Fibroblast of lung (primary cell): ENCODE measurements at regions not wholly inside any gene's neighbourhood (a gene's known extent, or its start where the extent isn't known, plus 50 kb on each side); places are given as distances from the start of the nearest gene placed in this dataset.

Experiments
- DNase-seq, 2 donors: peaks; one replicate each; pipeline versions ENCODE4 v3.0.0 to v3.0.0-alpha.2; 2010; ENCODE audit warnings: low read depth in 2 of 2
- H2AFZ ChIP-seq: 2 replicates; pipeline ENCODE4 v1.5.1; 2012; ENCODE audit warnings: low read length, control low read depth, inconsistent platforms
- H3K27ac ChIP-seq: 2 replicates; pipeline ENCODE4 v1.5.1; 2011; ENCODE audit warnings: low read length, control low read depth; ENCODE audit not compliant: insufficient read depth
- H3K27me3 ChIP-seq: 2 replicates; pipeline ENCODE4 v1.5.1; 2011; ENCODE audit warnings: mild to moderate bottlenecking, low read length; ENCODE audit not compliant: control insufficient read depth, insufficient read depth
- H3K36me3 ChIP-seq: 2 replicates; pipeline ENCODE4 v1.5.1; 2011; ENCODE audit warnings: low read length; ENCODE audit not compliant: control insufficient read depth, insufficient read depth
- H3K4me1 ChIP-seq: 2 replicates; pipeline ENCODE4 v1.5.1; 2011; ENCODE audit warnings: low read length; ENCODE audit not compliant: control insufficient read depth, insufficient read depth; ENCODE audit errors: extremely low read depth
- H3K4me2 ChIP-seq: 2 replicates; pipeline ENCODE4 v1.5.1; 2011; ENCODE audit warnings: low read length, control low read depth; ENCODE audit not compliant: insufficient read depth; ENCODE audit errors: extremely low read depth
- H3K4me3 ChIP-seq, 4 experiments: fragments of 200-600 bp in 1 of 4; sonication (generic) in 1 of 4; replicated peaks in 1 of 4; 2 replicates each; pipeline ENCODE4 v1.5.1; 2011 to 2016; ENCODE audit warnings: low read length in 4 of 4, low read depth in 3 of 4, mild to moderate bottlenecking in 3 of 4, control low read depth in 2 of 4, inconsistent platforms in 1 of 4, mixed read lengths in 1 of 4; ENCODE audit not compliant: insufficient read depth in 1 of 4; ENCODE audit errors: control extremely low read depth in 1 of 4
- H3K79me2 ChIP-seq: 2 replicates; pipeline ENCODE4 v1.5.1; 2012; ENCODE audit warnings: mild to moderate bottlenecking, low read length, inconsistent platforms; ENCODE audit not compliant: control insufficient read depth, insufficient read depth
- H3K9ac ChIP-seq: 2 replicates; pipeline ENCODE4 v1.5.1; 2011; ENCODE audit warnings: mild to moderate bottlenecking, low read length, control low read depth; ENCODE audit not compliant: insufficient read depth
- H3K9me3 ChIP-seq: 2 replicates; pipeline ENCODE4 v1.5.1; 2012; ENCODE audit warnings: low read depth, low read length; ENCODE audit not compliant: control insufficient read depth, insufficient read depth
- H4K20me1 ChIP-seq: 2 replicates; pipeline ENCODE4 v1.5.1; 2011; ENCODE audit warnings: low read length; ENCODE audit not compliant: control insufficient read depth, insufficient read depth; ENCODE audit errors: extremely low read depth
- EZH2 ChIP-seq: IDR thresholded peaks from 2 replicates; pipeline ENCODE4 v1.5.1; 2012; ENCODE audit warnings: low read length, control low read depth, mild to moderate bottlenecking; ENCODE audit errors: missing control alignments
- TF ChIP-seq, protein P1 (sequence below), 2 donors: IDR thresholded peaks in 1 of 2; conservative IDR thresholded peaks in 1 of 2; 1 replicate in 1 of 2; 2 replicates in 1 of 2; pipeline ENCODE4 v1.5.1; 2011 to 2012; ENCODE audit warnings: low read length in 2 of 2, control low read depth in 1 of 2, inconsistent platforms in 1 of 2, low read depth in 1 of 2, mild to moderate bottlenecking in 1 of 2

DNA sequence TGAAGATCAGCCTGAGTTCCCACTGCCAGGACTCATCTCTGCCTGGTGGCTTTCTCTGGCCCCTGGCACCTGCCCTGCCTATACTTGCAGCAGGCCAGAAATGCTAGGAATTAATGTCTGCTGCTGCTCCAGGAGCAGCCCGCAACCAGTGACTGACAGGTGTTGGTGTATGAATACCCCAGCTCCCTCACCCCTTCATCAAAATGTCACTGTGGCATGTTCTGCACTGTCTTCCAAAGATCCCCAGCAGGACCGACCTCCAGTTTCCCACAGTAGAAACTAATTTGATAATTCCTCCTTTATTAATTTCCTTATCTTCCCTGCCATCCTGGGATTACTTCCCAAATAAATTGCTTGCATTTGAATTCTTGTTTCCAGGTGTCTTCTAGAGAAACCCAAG, 425.4 kb downstream of the BCOR start:
- Histone ChIP-seq H2AFZ (no peak overlapping the region), H3K9me3 (no peaks in the 10 kb centered on the region)
- no peak for DNase-seq

DNA sequence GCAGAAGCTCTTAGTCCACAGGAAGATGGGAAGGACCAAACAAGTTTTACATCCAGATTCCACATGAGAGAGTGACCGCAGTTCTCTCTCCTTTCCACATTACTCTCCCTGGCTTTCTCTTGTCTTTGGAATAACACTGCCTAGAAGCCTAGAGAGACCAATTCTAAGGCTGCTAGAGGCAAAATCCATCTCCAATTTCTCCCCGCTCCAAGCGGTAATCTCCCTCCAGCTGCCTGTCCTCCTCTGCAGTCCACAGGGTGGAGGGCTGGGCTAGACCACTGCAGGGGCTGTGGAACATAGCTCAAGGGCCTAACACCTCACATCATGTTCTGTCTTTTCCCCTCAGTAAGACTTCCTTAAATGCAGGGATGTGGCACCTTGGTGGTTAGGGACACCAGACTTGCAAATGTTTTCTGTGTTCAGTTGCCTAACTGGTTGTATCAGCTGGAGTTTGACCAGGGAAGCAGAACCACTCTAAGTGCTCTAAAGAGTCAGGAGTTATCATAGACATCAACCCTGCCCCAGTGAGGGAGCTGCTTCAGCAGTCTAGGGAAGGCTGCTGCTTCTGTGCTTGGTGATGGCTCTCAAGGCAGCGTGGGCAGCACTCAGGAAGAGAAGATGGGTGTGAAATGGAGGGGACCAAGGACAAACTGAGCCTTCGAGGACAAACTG, 423.1 kb downstream of the BCOR start:
- Histone ChIP-seq H3K4me3 (no peak overlapping the region), H3K9me3 (no peaks in the 10 kb centered on the region), H2AFZ (no peak overlapping the region), H3K36me3 (no peaks in the 10 kb centered on the region), H3K79me2 (no peaks in the 10 kb centered on the region), H3K4me1 (no peaks in the 10 kb centered on the region), H3K9ac (no peak overlapping the region), H4K20me1 (no peaks in the 10 kb centered on the region), H3K27ac (no peak overlapping the region), H3K4me2 (no peak overlapping the region), H3K27me3 (peaks cover 7% of the 10 kb centered on the region)
- no peak for TF ChIP-seq EZH2
- TF ChIP-seq, protein P1, sequence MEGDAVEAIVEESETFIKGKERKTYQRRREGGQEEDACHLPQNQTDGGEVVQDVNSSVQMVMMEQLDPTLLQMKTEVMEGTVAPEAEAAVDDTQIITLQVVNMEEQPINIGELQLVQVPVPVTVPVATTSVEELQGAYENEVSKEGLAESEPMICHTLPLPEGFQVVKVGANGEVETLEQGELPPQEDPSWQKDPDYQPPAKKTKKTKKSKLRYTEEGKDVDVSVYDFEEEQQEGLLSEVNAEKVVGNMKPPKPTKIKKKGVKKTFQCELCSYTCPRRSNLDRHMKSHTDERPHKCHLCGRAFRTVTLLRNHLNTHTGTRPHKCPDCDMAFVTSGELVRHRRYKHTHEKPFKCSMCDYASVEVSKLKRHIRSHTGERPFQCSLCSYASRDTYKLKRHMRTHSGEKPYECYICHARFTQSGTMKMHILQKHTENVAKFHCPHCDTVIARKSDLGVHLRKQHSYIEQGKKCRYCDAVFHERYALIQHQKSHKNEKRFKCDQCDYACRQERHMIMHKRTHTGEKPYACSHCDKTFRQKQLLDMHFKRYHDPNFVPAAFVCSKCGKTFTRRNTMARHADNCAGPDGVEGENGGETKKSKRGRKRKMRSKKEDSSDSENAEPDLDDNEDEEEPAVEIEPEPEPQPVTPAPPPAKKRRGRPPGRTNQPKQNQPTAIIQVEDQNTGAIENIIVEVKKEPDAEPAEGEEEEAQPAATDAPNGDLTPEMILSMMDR (conservative IDR thresholded peaks at IDR 0.05 in 1 of 2, IDR thresholded peaks at IDR 0.05 in 1 of 2; ENCODE audit: low read depth in 1 of 2, low read length in 2 of 2) = no peak
- no peak for DNase-seq

More for the DNA sequence above, 425.4 kb downstream of the BCOR start:
- Histone ChIP-seq H3K36me3 (no peaks in the 10 kb centered on the region), H4K20me1 (no peaks in the 10 kb centered on the region), H3K27ac (no peak overlapping the region), H3K4me2 (no peak overlapping the region), H3K27me3 (peaks cover 7% of the 10 kb centered on the region), H3K9ac (no peak overlapping the region), H3K4me1 (no peaks in the 10 kb centered on the region), H3K79me2 (no peaks in the 10 kb centered on the region), H3K4me3 (no peak overlapping the region)
- TF ChIP-seq EZH2 = no peak
- TF ChIP-seq, protein P1 (conservative IDR thresholded peaks at IDR 0.05 in 1 of 2, IDR thresholded peaks at IDR 0.05 in 1 of 2; ENCODE audit: low read depth in 1 of 2, low read length in 2 of 2) = no peak

DNA sequence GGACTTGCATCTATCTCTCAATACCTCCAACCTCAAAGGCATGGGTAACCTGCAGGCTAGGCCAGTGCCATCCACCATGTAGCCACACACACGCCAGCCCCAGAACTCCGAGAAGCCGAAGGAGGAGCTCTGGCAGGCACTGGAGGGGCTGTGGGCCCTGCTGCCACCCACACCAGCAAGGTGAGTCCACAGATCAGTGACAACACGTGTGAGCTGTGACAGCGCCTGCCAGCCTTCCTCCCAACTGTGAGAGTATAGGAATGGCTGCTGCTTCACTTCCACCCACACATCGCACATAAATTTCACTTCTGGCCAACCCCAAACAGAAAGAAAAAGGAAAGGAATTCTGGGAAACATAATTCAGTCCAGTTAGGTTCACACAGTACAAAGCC, 422.6 kb downstream of the BCOR start:
- no peak for DNase-seq
- no peak for TF ChIP-seq EZH2
- TF ChIP-seq, protein P1 (conservative IDR thresholded peaks at IDR 0.05 in 1 of 2, IDR thresholded peaks at IDR 0.05 in 1 of 2; ENCODE audit: low read depth in 1 of 2, low read length in 2 of 2) = no peak
- Histone ChIP-seq H3K4me1 (no peaks in the 10 kb centered on the region), H3K27me3 (peaks cover 7% of the 10 kb centered on the region), H3K79me2 (no peaks in the 10 kb centered on the region), H3K9me3 (no peaks in the 10 kb centered on the region), H3K36me3 (no peaks in the 10 kb centered on the region), H3K9ac (no peak overlapping the region), H3K27ac (no peak overlapping the region), H4K20me1 (no peaks in the 10 kb centered on the region), H2AFZ (no peak overlapping the region), H3K4me2 (no peak overlapping the region), H3K4me3 (no peak overlapping the region)
